ENCODE measurements at regions not wholly inside any gene's neighbourhood (a gene's known extent, or its start where the extent isn't known, plus 50 kb on each side); places are given as distances from the start of the nearest gene placed in this dataset.
A peak's percentile ranks its signal among the peaks of the same experiment; 100 is the strongest.

DNA sequence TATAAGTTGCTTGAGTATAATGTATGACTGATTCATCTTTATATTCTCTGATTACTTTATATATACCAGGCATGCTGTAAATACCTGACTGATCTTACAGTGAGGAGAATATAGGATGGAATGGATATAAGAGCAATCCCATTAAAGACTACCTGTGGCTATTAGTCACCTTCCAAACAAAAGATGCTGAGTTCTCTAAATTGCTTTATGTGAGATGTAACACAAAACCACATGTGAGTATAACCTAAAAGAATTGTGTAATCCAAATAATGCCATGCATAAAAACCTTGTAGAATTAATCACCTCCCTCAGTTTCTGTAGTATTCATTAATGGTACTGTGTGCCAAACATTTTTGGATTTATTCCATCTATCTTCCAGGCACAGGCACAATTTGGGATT lies 134.6 kb upstream of the LRRC7 start:
- no peak for DNase-seq (ENCODE audit: low spot score)

DNA sequence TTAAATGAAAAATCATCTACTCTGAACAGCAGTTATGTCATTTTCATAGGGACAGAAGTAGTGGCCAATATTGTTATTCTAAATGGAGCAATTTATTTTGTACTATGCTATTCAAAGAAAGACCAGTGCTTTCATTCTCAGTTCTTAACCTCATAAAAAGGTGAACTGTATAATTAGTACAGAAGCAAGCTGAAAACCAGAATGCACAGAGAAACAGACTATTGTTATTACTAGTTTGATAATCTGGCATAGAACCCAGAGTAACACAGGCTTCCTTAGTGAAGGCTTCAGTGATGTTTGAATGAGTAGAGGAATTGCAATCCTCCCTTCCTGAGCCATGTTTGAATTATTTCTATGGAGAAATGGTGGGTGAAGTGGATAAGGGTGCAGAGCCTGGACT lies 131.6 kb upstream of the LRRC7 start:
- DNase-seq (ENCODE audit: low spot score): no peak

DNA sequence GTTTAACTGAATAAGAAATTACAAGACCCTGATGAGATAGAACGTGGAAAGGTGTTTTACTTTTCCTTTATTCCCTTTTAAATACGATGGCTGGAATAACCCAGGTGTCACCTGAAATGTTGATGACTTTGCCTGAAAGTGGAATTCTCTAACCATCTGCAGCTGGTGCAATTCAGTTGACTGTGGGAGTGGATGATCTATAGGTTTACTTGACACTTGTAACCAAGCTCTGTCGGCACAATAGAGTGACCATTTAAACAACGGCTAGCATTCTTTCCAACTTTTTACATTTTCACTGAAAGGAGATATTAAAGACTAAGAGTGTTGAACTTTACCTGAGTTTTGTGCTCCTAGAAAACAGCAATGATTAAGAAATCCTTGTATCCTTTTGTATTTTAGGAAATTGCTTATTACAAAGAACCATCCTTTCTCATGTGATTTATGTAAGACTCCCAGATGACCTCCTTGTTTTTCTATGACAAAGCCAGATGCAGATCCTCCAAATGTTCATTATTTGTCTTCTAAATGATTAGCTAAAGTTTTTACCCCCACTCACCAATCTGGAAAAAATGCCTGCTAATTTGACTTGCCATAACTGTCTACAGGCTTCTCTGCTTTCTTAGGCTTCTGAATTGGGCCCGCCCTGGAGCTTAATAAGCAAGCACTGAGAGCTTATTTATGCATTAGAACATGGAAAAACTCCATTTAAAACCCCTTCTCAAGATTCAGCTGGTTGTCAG lies 129.5 kb upstream of the LRRC7 start:
- DNase-seq (ENCODE audit: low spot score): no peak

DNA sequence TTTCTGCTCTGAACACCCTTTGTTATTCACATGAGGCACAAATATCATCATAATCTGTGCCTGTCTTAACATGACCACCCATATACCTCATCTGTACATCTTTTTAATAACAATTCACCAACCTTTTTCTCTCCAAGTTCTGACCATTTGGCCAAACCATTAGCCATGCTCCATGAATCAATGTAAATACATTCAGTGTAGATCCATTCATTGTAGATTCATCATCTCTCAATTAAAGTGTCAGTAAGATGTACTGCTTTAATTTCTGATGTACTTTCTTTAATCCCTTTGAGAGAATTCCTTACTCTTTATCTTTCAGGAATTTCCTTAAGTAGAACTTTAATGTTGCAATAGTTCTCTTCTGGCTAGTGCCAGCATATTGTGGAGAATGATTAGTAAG lies 126.2 kb upstream of the LRRC7 start:
- no peak for DNase-seq (ENCODE audit: low spot score)

DNA sequence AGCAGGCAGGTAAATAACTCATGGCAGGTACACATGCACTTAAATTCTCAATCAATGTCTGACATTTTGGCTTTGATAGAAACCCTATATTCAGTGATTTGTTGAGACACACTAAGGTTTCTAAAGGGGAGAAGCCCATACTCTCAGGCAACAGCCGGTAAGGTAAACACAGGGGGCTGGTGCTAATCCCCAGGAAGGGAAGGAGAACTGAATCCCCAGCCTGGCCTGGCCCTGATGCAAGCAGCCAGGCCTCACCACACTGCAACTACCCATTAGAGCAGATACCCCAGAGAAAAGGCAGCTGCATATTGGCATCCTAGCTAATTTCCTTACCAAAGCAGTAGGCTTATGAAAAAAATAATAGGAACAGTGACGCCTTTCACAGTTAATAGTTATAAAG lies 116.5 kb upstream of the LRRC7 start:
- no peak for DNase-seq (ENCODE audit: low spot score)

DNA sequence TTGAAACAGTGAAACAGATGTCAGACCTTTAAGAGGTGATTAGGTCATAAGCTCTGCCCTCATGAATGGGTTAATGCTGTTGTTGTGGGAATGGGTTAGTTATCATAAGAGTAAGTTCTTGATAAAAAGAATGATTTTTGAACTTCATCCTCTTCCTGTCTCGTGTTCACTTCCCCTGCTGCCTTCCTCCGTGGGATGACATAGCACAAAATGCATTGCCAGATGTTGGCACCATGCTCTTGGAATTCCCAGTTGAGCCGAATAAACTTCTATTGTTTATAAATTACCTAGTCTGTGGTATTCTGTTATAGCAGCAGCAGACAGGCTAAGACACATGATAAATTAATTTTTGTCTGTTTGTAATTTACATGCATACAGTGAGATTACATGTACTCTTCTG lies 112.0 kb upstream of the LRRC7 start:
- no peak for DNase-seq (ENCODE audit: low spot score)

DNA sequence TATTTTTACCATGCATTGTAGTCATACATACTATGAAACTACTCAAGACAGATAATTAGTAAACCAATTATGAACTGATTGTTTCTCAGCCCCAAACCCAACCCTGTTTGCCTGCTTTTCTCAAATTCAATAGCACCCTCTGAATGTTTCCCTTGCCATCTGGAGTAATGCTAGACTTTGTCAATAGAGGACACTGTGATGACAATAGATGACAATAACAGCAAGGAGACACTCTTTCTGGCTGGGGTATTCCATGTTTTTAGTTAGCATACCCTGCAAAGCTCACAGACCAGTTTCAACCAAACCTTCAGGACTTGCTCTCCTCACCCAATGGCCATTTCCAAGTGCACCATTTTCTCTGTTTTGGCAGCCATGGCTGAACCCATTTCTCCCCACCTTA lies 108.5 kb upstream of the LRRC7 start:
- no peak for DNase-seq (ENCODE audit: low spot score)

DNA sequence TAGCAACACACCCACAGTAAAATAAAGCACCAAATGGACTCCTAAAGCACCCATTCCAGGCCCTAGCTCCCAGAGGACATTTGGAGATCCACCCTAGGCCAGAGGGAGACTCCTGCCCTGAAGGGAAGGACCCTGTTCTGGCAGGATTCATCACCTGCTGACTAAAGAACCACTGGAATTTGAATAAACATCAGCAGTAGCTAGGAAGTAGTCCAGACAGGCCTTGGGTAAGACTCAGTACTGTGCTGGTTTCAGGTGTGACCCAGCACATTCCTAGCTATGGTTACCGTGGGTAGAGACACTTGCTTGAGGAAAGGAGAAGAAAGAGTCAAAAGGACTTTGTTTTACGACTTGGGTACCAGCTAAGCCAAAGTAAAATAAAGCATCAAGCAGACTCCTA lies 92.7 kb upstream of the LRRC7 start:
- no peak for DNase-seq (ENCODE audit: low spot score)

DNA sequence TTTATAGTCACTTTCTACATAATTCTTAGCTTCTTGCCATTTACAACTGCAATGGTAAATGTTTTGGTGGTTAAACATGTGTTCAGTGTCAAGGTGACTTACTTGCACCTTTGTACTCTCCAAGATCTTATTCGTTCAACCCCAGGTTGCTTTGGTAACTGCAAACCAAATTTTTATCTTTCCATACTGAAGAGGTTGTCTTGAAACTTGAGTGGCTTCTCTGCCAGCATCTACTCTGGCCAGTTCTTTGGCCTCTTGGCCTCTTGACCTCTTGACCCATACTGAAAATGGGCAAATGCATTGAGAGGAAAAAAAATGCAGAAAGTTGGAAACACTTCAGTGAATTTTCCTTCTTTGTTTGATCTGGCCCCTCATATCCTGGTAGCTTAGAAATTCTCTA lies 88.0 kb upstream of the LRRC7 start:
- no peak for DNase-seq (ENCODE audit: low spot score)

DNA sequence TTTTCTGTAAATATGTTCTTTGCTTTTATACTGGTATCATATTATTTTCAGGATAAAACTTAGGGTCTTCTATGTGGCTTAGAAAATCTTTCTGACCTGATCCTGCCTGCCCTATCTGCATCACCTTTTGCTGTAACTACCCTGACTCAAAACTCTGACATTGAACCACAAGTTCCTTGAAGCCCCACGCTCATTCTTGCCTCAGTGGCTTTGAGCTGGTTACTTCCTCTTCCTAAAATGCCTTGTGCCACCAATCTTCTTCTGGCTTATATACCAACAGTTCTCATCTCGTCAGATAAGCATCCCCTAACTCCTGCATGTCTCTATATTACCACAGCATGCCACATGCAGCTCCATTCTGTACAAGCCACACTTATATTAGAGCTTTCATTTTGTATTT lies 84.5 kb upstream of the LRRC7 start:
- no peak for DNase-seq (ENCODE audit: low spot score)

DNA sequence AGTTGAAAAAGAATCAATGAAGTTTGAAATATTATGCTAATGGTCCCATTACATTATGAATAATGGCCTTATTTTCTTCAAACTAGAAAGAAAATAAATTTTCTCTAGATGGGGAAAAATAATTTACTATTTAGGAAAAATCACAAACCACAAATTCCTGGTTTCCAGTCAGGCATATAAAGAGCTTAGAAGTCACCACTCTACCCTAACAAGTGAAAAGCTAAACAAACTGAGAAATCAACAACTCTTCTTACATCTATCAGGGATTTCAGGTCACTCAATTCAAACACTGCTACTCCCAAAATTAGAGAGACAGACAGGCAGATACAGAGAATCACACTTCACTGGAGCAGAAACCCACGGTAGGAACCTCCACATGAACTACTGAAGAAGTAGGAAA lies 82.1 kb upstream of the LRRC7 start:
- DNase-seq (ENCODE audit: low spot score): no peak

DNA sequence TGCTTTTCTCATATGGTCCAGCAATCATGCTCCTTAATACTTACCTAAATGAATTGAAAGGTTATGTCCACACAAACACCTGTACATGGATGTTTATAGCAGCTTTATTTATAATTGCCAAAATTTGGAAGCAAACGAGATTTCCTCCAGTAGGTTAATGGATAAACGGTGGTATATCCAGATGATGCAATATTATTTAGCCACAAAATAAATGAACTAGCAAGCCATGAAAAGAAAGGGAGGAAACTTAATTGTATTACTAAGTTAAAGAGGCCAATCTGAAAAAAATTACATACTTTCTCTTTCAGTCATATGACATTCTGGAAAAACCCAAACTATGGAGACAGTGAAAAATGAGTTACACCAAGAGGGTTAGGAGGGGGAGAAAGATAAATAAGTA lies 76.3 kb upstream of the LRRC7 start:
- no peak for DNase-seq (ENCODE audit: low spot score)

DNA sequence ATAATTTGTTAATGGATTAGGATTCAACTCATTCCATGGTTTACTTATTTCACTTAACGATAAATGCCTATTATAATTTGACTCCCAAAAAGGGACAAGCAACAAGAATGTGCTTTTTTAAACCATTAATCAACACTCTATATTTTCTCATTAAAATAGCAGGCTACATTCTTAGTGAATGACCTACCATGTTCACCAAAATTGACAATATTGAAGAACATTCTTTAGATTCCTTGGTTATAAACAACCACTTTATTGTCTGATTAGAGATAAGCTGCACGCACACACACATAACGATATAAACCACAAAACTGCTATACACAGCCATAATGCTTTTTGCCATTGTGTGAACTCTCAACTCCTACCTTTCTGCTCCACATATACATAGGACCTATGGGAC lies 75.4 kb upstream of the LRRC7 start:
- DNase-seq (ENCODE audit: low spot score): peak; percentile 52

DNA sequence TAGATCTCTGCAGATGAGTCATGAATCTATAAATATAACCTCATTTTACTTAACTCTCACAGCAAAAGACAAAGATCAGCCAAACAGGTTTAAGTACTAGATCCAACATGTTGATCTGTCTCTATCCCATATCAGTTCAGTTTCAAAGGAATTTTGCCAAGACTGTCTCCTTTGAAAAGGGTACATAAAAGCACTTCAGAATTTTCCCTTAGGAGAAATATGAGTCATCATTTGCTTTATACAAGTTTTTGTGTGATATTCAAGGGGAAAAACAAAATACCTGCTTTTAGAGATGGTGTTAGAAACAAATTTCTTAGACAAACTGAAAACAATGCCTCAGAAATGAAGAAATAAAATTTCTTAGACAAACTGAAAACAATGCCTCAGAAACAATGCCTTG lies 73.5 kb upstream of the LRRC7 start:
- DNase-seq (ENCODE audit: low spot score): peak; percentile 23

DNA sequence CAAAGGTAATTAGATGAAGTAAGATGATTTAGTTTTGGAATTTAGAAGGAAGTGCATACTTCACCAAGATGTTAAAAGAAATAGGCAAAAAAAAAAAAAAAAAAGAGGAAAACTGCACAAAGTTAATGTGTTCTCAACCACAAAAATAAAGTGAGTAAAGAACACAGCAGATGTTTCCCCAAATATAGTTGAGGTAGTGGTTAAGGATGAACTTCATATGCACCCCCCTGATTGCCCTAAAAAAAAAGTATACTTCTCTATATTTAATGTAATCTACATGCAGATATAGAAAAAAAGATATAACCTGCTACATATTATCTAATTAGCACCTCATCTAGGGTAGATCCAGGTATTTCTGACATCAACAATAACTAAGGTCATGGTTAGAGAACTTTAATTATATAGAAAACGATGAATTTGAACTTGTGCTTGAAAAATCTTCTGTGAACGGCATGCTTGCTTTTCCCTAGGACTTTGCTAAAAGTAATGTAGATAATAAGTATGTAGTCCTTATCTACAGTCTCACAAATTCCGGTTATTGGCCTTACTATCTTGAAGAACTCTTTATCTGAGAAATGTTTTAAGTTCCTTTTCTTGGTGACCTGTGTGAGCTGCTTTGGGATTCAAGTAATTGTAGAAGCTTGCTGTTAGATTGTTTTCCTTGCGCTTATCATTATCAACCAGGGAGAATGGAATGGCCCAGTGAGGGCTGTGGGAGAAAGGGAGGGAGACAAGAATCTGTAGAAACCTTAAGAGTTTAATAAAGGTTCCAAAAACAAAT lies 70.1 kb upstream of the LRRC7 start:
- DNase-seq (ENCODE audit: low spot score): no peak

DNA sequence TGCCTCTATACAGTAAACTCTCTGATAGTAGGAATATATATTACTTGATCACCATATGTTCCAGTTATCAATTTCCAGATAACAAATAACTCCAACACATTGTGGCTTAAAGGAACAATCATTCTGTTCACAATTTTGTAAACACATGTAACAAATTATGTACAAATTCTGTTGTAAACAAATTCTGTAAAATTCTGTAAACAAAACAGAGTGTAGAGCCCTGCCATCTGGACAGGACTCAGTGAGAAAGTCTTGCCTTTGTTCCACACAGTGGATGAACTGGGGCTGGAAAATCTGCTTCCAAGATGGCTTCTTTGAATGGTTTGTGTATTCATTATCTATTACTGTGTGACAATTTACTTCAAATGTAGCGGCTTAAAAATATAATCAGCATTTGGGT lies 69.0 kb upstream of the LRRC7 start:
- no peak for DNase-seq (ENCODE audit: low spot score)

DNA sequence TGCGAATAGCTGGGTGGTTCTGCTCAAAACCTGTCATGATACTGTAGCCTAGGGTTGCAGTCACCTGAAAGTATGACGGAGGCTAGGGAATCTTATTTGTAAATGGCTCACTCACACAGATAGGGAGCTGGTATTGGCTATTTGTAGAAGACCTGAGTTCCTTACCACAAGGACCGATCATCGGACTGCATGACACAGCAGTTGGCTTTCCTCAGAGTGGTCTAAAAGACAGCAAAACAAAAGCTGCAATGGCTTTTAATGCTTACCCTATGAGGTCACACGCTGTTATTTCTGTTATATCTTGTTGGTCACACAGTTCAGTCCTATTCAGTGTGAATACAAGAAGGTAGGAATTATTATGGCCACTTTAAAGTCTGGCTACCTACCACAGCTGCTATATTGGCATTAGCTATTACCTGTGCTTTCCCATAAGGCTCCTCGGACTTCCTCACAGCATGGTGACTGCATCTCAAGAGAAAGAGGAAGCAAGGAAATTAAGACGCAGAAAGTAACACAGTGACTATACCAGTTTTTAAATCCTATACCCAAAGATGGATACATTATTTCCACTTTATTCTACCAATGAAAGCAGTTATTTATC lies 68.4 kb upstream of the LRRC7 start:
- no peak for DNase-seq (ENCODE audit: low spot score)

DNA sequence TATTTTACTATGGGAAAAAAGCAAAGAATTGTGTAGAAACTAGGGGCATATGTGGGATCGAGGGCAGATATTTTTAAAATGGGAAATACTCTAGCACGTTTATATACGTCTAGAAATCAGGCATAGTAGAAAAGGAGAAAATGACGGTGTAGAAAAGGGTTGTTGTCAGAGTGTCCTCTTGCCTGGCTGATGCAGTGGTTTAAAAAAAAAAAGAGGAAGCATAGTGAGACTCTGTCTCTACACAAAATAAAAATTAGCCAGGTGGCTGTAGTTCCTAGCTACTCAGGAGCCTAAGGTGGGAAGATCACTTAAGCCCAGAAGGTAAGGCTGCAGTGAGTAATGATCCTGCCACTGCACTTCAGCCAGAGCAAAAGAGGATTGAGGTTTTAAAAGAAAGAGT lies 64.7 kb upstream of the LRRC7 start:
- no peak for DNase-seq (ENCODE audit: low spot score)

DNA sequence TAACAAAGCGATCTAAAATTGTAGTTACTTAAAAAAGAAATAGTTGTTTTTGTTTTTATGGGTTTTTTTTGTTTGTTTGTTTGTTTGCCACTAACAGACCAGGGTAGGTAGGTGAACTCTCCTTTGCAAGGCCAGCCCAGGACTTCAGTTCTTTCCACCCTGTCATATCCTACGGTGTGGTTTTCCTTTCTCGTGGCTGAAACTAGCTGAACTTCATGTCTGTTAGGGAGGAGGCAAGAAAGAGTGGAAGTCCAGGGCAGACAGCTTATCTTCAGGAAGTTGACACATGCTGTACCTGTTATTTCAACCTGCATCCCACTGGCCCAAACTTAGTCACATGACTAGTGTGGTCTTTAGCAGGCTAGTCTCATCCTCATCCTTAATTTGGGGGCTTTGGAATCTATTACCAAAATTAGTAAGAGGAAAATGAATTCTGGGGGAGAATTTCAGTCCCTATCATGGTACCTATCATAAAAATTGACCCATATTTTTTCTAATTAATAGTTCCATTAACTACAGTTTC lies 62.9 kb upstream of the LRRC7 start:
- no peak for DNase-seq (ENCODE audit: low spot score)

DNA sequence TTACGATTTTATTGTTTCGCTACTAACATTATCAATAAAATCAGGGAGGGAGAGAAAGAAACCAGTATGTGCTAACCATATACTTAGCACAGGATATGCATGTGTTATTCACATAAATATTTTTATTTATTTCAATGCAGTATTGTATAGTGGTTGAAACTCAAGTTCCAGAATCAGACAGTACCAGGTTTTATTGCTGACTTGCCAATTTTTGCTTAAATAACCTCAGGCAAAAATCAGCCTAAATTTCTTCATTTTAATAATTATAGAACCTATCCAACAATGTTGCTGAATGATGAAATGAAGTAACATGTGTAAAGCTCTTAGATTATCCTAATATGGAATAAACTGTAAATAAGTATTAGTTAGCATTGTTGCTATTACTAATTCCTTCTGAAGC lies 61.4 kb upstream of the LRRC7 start:
- DNase-seq (ENCODE audit: low spot score): no peak

DNA sequence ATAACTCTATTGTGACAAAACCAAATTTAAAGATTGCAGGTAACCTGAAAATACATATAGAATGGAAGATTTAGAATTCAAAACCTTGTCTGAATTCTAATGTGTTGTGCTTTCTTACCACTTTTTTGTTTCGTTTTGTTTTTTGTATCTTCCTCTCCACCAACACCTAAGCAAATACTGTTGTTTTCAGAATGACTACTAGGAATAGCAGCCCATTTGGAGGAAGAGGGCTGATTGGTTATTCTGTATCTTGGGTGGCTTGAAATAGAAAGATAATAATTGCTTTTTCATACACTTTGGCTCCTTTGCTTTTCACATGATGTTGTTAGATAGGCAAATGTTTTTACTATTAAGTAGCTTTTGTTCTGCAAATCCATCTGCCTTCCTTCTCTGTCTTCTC lies 61.0 kb upstream of the LRRC7 start:
- no peak for DNase-seq (ENCODE audit: low spot score)

DNA sequence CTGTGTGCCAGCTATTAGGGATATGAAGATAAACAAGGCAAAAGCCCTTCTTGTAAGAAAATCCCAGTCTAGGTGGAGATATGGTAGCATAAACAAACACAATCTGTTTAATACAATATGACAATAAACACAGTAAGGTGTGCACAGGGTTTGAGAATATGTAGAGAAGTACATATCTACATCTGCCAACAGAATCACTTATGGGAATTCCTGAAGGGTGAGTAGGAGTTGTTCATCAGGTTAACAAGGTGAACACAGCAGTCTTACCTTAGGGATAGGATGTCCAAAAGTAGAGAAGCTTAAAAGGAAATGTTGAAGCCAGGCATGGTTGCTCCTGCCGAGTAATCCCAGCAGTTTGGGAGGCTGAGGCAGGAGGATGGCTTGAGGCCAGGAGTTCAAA lies 57.7 kb upstream of the LRRC7 start:
- no peak for DNase-seq (ENCODE audit: low spot score)

All from A172 (cell line).